Fibroblast of lung (primary cell): ENCODE measurements at regions not wholly inside any gene's neighbourhood (a gene's known extent, or its start where the extent isn't known, plus 50 kb on each side); places are given as distances from the start of the nearest gene placed in this dataset.

Experiments
- CTCF ChIP-seq, 2 donors: IDR thresholded peaks in 1 of 2; conservative IDR thresholded peaks in 1 of 2; 1 replicate in 1 of 2; 2 replicates in 1 of 2; pipeline ENCODE4 v1.5.1; 2011 to 2012; ENCODE audit warnings: low read length in 2 of 2, control low read depth in 1 of 2, inconsistent platforms in 1 of 2, low read depth in 1 of 2, mild to moderate bottlenecking in 1 of 2
- EZH2 ChIP-seq: IDR thresholded peaks from 2 replicates; pipeline ENCODE4 v1.5.1; 2012; ENCODE audit warnings: low read length, control low read depth, mild to moderate bottlenecking; ENCODE audit errors: missing control alignments

- TF ChIP-seq CTCF (conservative IDR thresholded peaks at IDR 0.05 in 1 of 2, IDR thresholded peaks at IDR 0.05 in 1 of 2; ENCODE audit: low read depth in 1 of 2, low read length in 2 of 2) (no peak), EZH2 (no peak)
Observed at GRCh38 chr1:209434066-209434465, 149.4 kb upstream of the CAMK1G start.
